GM20000 (cell line): ENCODE measurements at regions not wholly inside any gene's neighbourhood (a gene's known extent, or its start where the extent isn't known, plus 50 kb on each side); places are given as distances from the start of the nearest gene placed in this dataset.
"Not testable (repeated sequence)": the region's sequence is repeated elsewhere in the genome, so short reads cannot be mapped to it uniquely, and the experiment has no call there.

Experiments
- DNase-seq: peaks from one replicate; pipeline ENCODE4 v3.0.0; 2012; ENCODE audit warnings: low spot score
- TF ChIP-seq, protein P1 (sequence below): IDR thresholded peaks from 2 replicates; pipeline ENCODE4 v1.5.1; 2012; ENCODE audit warnings: mild to moderate bottlenecking, control low read depth; ENCODE audit errors: extremely low read depth, missing control alignments

DNA sequence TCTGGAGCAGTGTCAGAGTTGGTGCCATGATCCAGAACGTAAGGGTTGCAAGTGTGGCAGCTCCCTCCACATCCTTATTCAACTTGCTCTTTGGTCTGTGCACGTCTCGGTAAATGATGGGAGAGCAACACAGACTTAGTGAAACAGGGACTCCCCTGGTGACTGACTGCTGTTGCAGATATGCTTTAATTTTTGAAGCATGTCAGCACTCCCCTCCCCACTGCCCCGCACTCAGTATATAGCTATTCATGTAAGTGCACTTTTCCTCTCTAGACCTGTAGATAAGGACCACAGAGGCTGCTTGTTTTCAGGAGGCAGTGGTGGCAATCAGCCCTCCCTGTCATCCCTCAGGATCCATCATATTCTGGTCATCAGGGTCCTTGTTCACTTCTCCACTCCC is 470.9 kb downstream of the IRS2 start:
- TF ChIP-seq, protein P1, sequence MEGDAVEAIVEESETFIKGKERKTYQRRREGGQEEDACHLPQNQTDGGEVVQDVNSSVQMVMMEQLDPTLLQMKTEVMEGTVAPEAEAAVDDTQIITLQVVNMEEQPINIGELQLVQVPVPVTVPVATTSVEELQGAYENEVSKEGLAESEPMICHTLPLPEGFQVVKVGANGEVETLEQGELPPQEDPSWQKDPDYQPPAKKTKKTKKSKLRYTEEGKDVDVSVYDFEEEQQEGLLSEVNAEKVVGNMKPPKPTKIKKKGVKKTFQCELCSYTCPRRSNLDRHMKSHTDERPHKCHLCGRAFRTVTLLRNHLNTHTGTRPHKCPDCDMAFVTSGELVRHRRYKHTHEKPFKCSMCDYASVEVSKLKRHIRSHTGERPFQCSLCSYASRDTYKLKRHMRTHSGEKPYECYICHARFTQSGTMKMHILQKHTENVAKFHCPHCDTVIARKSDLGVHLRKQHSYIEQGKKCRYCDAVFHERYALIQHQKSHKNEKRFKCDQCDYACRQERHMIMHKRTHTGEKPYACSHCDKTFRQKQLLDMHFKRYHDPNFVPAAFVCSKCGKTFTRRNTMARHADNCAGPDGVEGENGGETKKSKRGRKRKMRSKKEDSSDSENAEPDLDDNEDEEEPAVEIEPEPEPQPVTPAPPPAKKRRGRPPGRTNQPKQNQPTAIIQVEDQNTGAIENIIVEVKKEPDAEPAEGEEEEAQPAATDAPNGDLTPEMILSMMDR, result no peak
- no peak for DNase-seq

DNA sequence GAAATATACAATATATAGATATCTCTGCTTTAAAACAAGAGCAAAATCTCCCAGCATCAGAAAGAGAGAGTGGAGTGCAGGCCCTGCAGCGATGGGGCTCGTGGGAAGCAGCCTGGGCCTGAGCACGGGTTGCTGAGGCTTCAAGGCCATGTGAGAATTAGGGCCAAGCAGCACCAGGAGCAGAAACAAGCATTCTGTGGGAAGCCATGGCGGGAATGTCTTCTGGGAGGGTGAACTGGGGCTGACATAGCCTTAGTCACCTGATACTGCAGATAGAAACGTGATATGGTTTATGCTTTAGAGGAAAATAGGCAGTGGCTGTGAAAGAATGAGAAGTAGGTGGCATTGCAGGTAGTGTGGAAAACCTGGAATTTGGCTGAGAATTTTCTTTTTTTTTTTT is 472.3 kb downstream of the IRS2 start:
- TF ChIP-seq, protein P1, result no peak
- DNase-seq, result no peak

DNA sequence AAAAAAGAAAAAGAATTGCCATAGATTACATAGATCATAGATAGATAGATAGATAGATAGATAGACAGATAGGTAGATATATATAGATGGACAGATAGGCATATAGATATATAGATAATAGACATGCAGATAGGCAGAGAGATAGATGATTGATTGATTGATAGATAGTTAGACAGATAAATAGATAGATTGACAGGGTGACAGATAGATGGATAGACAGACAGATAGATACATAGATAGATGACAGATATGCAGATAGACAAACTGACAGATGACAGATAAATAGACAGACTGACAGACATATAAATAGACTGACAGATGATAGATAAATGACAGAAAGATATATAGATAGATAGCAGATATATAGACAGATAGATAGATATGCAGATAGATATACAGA is 474.0 kb downstream of the IRS2 start:
- DNase-seq, result no peak
- TF ChIP-seq, protein P1, result no peak

DNA sequence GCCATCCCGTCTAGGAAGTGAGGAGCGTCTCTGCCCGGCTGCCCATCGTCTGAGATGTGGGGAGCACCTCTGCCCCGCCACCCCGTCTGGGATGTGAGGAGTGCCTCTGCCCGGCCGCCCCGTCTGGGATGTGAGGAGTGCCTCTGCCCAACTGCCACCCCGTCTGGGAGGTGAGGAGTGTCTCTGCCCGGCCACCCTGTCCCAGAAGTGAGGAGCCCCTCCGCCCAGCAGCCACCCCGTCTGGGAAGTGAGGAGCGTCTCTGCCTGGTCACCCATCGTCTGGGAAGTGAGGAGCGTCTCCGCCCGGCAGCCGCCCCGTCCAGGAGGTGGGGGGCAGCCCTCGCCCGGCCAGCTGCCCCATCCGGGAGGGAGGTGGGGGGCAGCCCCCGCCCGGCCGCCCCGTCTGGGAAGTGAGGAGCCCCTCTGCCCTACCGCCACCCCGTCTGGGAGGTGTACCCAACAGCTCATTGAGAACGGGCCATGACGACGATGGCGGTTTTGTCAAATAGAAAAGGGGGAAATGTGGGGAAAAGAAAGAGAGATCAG is 474.9 kb downstream of the IRS2 start:
- not testable (repeated sequence) for DNase-seq

DNA sequence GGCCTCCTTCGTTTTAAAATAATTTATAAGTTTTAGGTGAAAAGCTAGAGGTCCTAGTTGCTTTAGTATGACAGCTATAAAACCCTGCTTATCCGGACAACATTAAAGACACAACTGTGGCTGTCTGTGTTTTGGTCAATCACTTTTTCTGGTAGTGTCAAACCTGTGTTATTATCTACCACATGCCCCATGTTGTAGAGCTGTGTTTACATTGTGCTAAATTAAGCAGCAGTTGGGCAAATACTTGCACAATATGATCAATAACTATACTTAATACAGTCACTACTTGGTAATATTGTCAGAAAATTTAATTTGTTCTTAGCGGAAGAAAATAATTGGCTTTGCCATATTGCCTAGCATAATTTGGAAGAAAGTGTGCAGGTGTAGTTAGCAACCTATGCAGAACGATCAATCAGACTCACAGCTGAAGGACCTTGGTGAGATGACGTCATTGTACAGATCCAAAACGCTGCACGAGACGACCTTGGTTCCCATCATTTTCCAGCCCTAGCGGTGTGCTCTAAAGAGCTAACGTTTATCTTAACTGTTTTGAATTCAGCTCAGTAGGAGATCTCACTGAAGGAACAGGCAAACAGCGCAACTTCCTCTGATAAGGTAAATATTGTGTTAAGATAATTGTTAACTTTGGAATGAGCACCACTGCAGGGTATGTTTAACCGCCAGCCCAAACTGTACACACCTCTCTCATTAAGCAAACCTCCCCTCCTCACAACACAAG is 476.6 kb downstream of the IRS2 start:
- TF ChIP-seq, protein P1, result no peak
- DNase-seq, result no peak

DNA sequence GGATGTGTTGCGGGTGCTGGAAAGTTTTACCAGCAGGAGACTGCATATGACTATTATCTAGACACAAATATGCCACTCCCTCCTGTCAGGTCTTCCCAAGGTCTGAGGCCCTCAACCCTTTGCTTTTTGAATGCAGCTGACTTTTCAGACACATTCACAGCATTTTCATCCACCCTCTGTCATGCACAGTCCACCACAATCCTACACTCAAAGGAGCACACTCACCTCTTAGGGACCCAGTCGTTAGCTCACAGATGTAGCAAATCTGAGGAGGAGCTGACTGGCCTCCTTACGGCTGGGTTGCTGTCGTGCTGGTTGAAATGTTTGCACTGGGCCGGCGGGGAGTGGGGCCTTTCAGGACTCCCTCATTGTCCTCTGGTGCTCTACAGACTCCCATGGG is 479.4 kb downstream of the IRS2 start:
- no peak for DNase-seq
- TF ChIP-seq, protein P1, result no peak

DNA sequence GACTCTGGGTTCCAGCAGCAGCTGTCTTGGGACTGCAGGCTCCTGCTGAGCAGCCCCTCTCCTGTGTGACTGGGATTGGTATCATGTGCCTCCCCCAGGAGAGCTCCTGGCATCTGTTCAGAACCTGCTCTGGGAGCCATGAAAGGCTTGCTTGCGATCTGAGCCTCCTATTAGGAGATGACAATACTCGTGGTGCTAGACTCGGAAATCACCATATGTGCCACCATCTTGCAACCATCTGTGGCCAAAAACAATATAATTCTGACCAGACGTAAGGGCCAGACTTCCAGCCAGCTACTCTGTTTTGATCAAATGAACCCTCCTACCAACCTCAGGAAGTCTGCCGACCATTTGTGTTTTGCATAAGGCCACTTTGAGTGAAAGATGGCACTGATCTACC is 484.7 kb downstream of the IRS2 start:
- DNase-seq, result no peak
- TF ChIP-seq, protein P1, result no peak

DNA sequence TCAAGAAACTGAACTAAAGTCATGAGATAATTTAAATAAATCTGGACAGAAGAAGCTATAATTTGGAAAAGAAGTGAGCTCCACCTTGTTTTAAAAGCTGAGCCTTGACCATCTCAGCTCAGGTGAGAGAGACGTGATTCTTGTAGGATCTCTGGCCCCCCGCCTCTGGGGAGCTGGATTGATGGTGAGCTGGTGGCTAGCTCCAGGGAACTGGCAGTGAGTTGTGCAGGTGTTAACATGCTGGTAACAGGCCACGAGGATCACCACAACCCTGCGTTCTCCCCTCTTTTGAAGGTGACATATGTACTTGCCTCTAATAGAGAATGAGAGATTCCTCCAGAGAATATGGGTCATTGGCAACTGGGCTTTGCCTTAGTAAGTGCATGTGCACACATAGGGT is 485.1 kb downstream of the IRS2 start:
- TF ChIP-seq, protein P1, result no peak
- DNase-seq, result no peak
